Activated CD8-positive, alpha-beta T cell treated with anti-CD3 and anti-CD28 coated beads for 36 hours (primary cell): ENCODE measurements at regions not wholly inside any gene's neighbourhood (a gene's known extent, or its start where the extent isn't known, plus 50 kb on each side); places are given as distances from the start of the nearest gene placed in this dataset.
"Not testable (repeated sequence)": the region's sequence is repeated elsewhere in the genome, so short reads cannot be mapped to it uniquely, and the experiment has no call there.

Experiments used
- ATAC-seq: fragments of 200-7000 bp; cut with Tn5 transposase; one replicate; pipeline ENCODE4 v1.10.0; 2021; ENCODE audit warnings: mild to moderate bottlenecking, moderate library complexity
- CTCF ChIA-PET: fragments of 350-600 bp; sonication (Branson Sonifier 250); formaldehyde crosslinking; loops from one replicate; lab custom pipeline; 2021; ENCODE audit warnings: antibody characterized with exemption; lab: Charles Lee
- POLR2A ChIA-PET: fragments of 350-600 bp; sonication (Branson Sonifier 250); formaldehyde crosslinking; loops from one replicate; lab custom pipeline; 2021; ENCODE audit warnings: antibody characterized with exemption; lab: Charles Lee
- DNase-seq: peaks from one replicate; pipeline ENCODE4 v3.0.0-alpha.2; 2020
- H3K27ac Mint-ChIP-seq: one replicate; pipeline ENCODE4 v1.8.0; 2021; ENCODE audit warnings: mild to moderate bottlenecking, mixed read lengths
- H3K27me3 Mint-ChIP-seq: one replicate; pipeline ENCODE4 v1.8.0; 2021; ENCODE audit warnings: mixed read lengths
- H3K36me3 Mint-ChIP-seq: one replicate; pipeline ENCODE4 v1.8.0; 2021; ENCODE audit warnings: low read depth, mixed read lengths
- H3K4me1 Mint-ChIP-seq: one replicate; pipeline ENCODE4 v1.8.0; 2021; ENCODE audit warnings: low read depth, mixed read lengths
- H3K4me3 Mint-ChIP-seq: one replicate; pipeline ENCODE4 v1.8.0; 2021; ENCODE audit warnings: mild to moderate bottlenecking, moderate library complexity, mixed read lengths
- H3K9me3 Mint-ChIP-seq: one replicate; pipeline ENCODE4 v1.8.0; 2021; ENCODE audit warnings: mixed read lengths
- intact Hi-C: fragments of 100-400 bp; cut with micrococcal nuclease; formaldehyde crosslinking; loops from one replicate; pipeline ENCODE4 v1.10.0; 2022
- TF ChIP-seq, protein P1 (sequence below): fragments of 200-600 bp; IDR thresholded peaks from one replicate; pipeline ENCODE4 v1.8.0; 2022; ENCODE audit warnings: antibody characterized with exemption, mild to moderate bottlenecking

DNA sequence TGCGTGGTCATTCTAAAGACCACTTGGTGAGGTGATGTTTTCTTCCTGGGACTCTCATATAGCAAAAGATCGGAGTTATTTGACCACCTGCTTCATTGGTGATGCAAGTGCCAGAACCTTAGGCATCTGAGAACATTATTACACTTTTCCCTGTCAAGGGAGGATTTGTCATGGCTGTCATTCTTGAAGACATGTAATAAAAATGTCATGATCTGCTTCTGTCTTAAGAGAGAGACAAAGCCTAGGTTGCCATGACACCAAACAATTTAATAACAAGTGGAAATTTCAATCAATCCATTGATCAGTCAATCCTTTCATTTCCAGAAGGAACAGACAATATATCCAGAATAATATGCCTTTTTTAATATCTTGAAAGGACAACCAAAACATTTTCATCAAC is 97.9 kb upstream of the OR13H1 start:
- intact Hi-C loops: no loop called here
- no peaks in the 10 kb centered on the region for H3K9me3 Mint-ChIP-seq
- ATAC-seq (no peak), DNase-seq (no peak)
- TF ChIP-seq, protein P1, sequence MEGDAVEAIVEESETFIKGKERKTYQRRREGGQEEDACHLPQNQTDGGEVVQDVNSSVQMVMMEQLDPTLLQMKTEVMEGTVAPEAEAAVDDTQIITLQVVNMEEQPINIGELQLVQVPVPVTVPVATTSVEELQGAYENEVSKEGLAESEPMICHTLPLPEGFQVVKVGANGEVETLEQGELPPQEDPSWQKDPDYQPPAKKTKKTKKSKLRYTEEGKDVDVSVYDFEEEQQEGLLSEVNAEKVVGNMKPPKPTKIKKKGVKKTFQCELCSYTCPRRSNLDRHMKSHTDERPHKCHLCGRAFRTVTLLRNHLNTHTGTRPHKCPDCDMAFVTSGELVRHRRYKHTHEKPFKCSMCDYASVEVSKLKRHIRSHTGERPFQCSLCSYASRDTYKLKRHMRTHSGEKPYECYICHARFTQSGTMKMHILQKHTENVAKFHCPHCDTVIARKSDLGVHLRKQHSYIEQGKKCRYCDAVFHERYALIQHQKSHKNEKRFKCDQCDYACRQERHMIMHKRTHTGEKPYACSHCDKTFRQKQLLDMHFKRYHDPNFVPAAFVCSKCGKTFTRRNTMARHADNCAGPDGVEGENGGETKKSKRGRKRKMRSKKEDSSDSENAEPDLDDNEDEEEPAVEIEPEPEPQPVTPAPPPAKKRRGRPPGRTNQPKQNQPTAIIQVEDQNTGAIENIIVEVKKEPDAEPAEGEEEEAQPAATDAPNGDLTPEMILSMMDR: no peak
- H3K36me3 Mint-ChIP-seq: no peaks in the 10 kb centered on the region
- CTCF ChIA-PET: no interaction called here
- no peaks in the 10 kb centered on the region for H3K4me1 Mint-ChIP-seq
- POLR2A ChIA-PET: no interaction called here
- no peaks in the 10 kb centered on the region for H3K27me3 Mint-ChIP-seq
- H3K27ac Mint-ChIP-seq: no peak overlapping the region
- no peak overlapping the region for H3K4me3 Mint-ChIP-seq

DNA sequence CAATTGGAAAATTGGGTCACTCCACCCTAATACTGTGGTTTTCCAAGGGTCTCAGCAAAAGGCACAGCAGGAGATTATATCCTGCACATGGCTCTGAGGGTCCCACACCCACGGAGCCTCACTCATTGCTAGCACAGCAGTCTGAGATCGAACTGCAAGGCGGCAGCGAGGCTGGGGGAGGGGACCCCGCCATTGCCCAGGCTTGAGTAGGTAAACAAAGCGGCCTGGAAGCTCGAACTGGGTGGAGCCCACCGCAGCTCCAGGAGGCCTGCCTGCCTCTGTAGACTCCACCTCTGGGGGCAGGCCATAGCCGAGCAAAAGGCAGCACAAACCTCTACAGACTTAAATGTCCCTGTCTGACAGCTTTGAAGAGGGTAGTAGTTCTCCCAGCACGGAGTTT is 82.0 kb upstream of the OR13H1 start:
- H3K9me3 Mint-ChIP-seq, CTCF ChIA-PET: not testable (repeated sequence)

DNA sequence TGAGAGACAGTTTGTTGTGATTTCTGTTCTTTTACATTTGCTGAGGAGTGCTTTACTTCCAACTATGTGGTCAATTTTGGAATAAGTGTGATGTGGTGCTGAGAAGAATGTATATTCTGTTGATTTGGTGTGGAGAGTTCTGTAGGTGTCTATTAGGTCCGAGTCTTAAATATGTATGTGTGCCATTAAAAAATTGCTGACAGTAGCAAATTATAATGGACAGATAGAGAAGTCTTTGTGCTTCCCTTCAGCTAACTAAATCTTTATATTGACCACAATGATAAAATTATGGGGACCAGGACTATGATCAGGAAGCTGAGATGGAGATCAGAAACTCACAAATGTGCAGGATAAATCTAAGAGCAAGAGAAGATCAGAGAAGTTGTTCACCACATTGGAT is 70.1 kb upstream of the OR13H1 start:
- ATAC-seq, H3K4me3 Mint-ChIP-seq, H3K36me3 Mint-ChIP-seq, intact Hi-C loops, CTCF ChIA-PET, H3K27me3 Mint-ChIP-seq, H3K27ac Mint-ChIP-seq, POLR2A ChIA-PET, H3K4me1 Mint-ChIP-seq, H3K9me3 Mint-ChIP-seq, DNase-seq: not testable (repeated sequence)

More for the DNA sequence above, 82.0 kb upstream of the OR13H1 start:
- H3K36me3 Mint-ChIP-seq, H3K27ac Mint-ChIP-seq, ATAC-seq, intact Hi-C loops, H3K4me3 Mint-ChIP-seq, DNase-seq, H3K27me3 Mint-ChIP-seq, H3K4me1 Mint-ChIP-seq, POLR2A ChIA-PET: not testable (repeated sequence)

DNA sequence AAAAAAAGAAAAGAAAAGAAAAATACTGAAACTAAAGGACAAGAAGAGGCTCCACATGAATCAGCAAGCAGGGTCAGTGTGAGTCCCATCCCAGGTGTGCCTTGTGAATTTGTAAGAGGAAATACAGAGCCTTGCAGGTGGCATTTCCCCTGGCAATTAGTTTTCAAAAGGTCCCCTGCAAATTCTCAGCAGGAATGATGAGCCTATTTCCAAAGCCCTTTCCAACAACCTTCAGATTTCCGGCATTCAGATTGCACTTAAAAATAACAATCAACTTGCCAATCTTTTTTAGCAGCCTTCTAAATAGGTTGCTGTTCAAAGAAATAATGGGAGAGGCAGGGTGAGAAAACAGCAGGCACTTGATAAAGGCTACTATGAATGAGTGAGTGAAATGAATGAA is 66.4 kb upstream of the OR13H1 start:
- no peaks in the 10 kb centered on the region for H3K27me3 Mint-ChIP-seq
- TF ChIP-seq, protein P1: no peak
- ChIA-PET CTCF (no interaction called here), POLR2A (no interaction called here)
- intact Hi-C loops: no loop called here
- peaks cover 3% of the 10 kb centered on the region for H3K9me3 Mint-ChIP-seq
- H3K4me3 Mint-ChIP-seq: no peak overlapping the region
- no peaks in the 10 kb centered on the region for H3K36me3 Mint-ChIP-seq
- no peaks in the 10 kb centered on the region for H3K4me1 Mint-ChIP-seq
- ATAC-seq (no peak), DNase-seq (no peak)
- no peak overlapping the region for H3K27ac Mint-ChIP-seq
